HG03159 (cell line): ENCODE measurements at regions not wholly inside any gene's neighbourhood (a gene's known extent, or its start where the extent isn't known, plus 50 kb on each side); places are given as distances from the start of the nearest gene placed in this dataset.
A peak's percentile ranks its signal among the peaks of the same experiment; 100 is the strongest.
"Not testable (repeated sequence)": the region's sequence is repeated elsewhere in the genome, so short reads cannot be mapped to it uniquely, and the experiment has no call there.

ENCODE experiments used
- ATAC-seq: cut with Tn5 transposase; IDR thresholded peaks from one replicate; pipeline ENCODE4 v1.9.1; 2021; ENCODE audit warnings: mild to moderate bottlenecking, moderate library complexity; ENCODE audit not compliant: unreplicated experiment

- peak; percentile 76 for ATAC-seq
These were observed 315.6 kb upstream of the IL12A start for GRCh38 chr3:159672728-159673688.

GRCh38 chr3:159674583-159674982, 314.1 kb upstream of the IL12A start:
- ATAC-seq = no peak

- ATAC-seq = no peak
These were observed 313.4 kb upstream of the IL12A start for GRCh38 chr3:159675285-159675684.

GRCh38 chr3:159679900-159680299, 308.7 kb upstream of the IL12A start:
- ATAC-seq = no peak

- not testable (repeated sequence) for ATAC-seq
These were observed 306.9 kb upstream of the IL12A start for GRCh38 chr3:159681717-159682116.

GRCh38 chr3:159685801-159686200, 302.8 kb upstream of the IL12A start:
- ATAC-seq = no peak

GRCh38 chr3:159693226-159693625, 295.4 kb upstream of the IL12A start:
- ATAC-seq = no peak

- no peak for ATAC-seq
These were observed 276.9 kb upstream of the IL12A start for GRCh38 chr3:159711560-159712333.

- ATAC-seq = no peak
These were observed 267.3 kb upstream of the IL12A start for GRCh38 chr3:159721324-159721723.

- no peak for ATAC-seq
These were observed 265.3 kb upstream of the IL12A start for GRCh38 chr3:159723295-159723694.

GRCh38 chr3:159724627-159725026, 264.0 kb upstream of the IL12A start:
- no peak for ATAC-seq

GRCh38 chr3:159726231-159726964, 262.2 kb upstream of the IL12A start:
- no peak for ATAC-seq

GRCh38 chr3:159727506-159727905, 261.1 kb upstream of the IL12A start:
- ATAC-seq = no peak

- no peak for ATAC-seq
These were observed 257.4 kb upstream of the IL12A start for GRCh38 chr3:159731254-159731653.

- ATAC-seq = no peak
These were observed 256.2 kb upstream of the IL12A start for GRCh38 chr3:159732172-159733111.

GRCh38 chr3:159733194-159733860, 255.3 kb upstream of the IL12A start:
- no peak for ATAC-seq

- ATAC-seq = no peak
These were observed 254.0 kb upstream of the IL12A start for GRCh38 chr3:159734681-159735080.

- ATAC-seq = no peak
These were observed 249.5 kb upstream of the IL12A start for GRCh38 chr3:159739166-159739565.

- ATAC-seq = no peak
These were observed 248.7 kb upstream of the IL12A start for GRCh38 chr3:159739969-159740368.

GRCh38 chr3:159741281-159741680, 247.4 kb upstream of the IL12A start:
- ATAC-seq = no peak
